ENCODE measurements at regions not wholly inside any gene's neighbourhood (a gene's known extent, or its start where the extent isn't known, plus 50 kb on each side); places are given as distances from the start of the nearest gene placed in this dataset.

GRCh38 chrX:38856670-38857265 lies 55.5 kb downstream of the MID1IP1 start:
- no peaks in the 10 kb centered on the region for H3K9me3 ChIP-seq (ENCODE audit: low read length)
- no peak for DNase-seq

GRCh38 chrX:38857736-38858523 lies 56.7 kb downstream of the MID1IP1 start:
- no peaks in the 10 kb centered on the region for H3K4me1 ChIP-seq (ENCODE audit: low read length)
- no peak overlapping the region for H3K27ac ChIP-seq (ENCODE audit: low read length)
- H3K9ac ChIP-seq (ENCODE audit: low read length): no peak overlapping the region
- no peaks in the 10 kb centered on the region for H3K27me3 ChIP-seq (ENCODE audit: low read length)
- no peaks in the 10 kb centered on the region for H4K20me1 ChIP-seq (ENCODE audit: insufficient read depth, low read depth, low read length)
- no peak overlapping the region for H3K4me3 ChIP-seq (ENCODE audit: low read length)
- DNase-seq: no peak
- H3K36me3 ChIP-seq (ENCODE audit: insufficient read depth, low read length): no peaks in the 10 kb centered on the region
- no peaks in the 10 kb centered on the region for H3K9me3 ChIP-seq (ENCODE audit: low read length)
- no peaks in the 10 kb centered on the region for H3K79me2 ChIP-seq (ENCODE audit: low read length)
- H3K4me2 ChIP-seq (ENCODE audit: low read depth, low read length, poor library complexity, severe bottlenecking): no peak overlapping the region
- no peak overlapping the region for H2AFZ ChIP-seq (ENCODE audit: low read length)
- no peaks in the 10 kb centered on the region for H3K9me2 ChIP-seq (replicated peaks; ENCODE audit: insufficient read depth, low read length)

More at GRCh38 chrX:38856670-38857265, 55.5 kb downstream of the MID1IP1 start:
- Histone ChIP-seq H4K20me1 (ENCODE audit: insufficient read depth, low read depth, low read length) (no peaks in the 10 kb centered on the region), H3K27ac (ENCODE audit: low read length) (no peak overlapping the region), H3K79me2 (ENCODE audit: low read length) (no peaks in the 10 kb centered on the region), H3K9ac (ENCODE audit: low read length) (no peak overlapping the region), H3K9me2 (replicated peaks; ENCODE audit: insufficient read depth, low read length) (no peaks in the 10 kb centered on the region), H3K4me2 (ENCODE audit: low read depth, low read length, poor library complexity, severe bottlenecking) (no peak overlapping the region), H3K27me3 (ENCODE audit: low read length) (no peaks in the 10 kb centered on the region), H3K36me3 (ENCODE audit: insufficient read depth, low read length) (no peaks in the 10 kb centered on the region), H3K4me1 (ENCODE audit: low read length) (no peaks in the 10 kb centered on the region), H2AFZ (ENCODE audit: low read length) (no peak overlapping the region), H3K4me3 (ENCODE audit: low read length) (no peak overlapping the region)

- no peaks in the 10 kb centered on the region for H4K20me1 ChIP-seq (ENCODE audit: insufficient read depth, low read depth, low read length)
Observed at GRCh38 chrX:38859602-38860001, 58.3 kb downstream of the MID1IP1 start.

GRCh38 chrX:38860106-38861013 lies 59.1 kb downstream of the MID1IP1 start:
- Histone ChIP-seq H3K79me2 (ENCODE audit: low read length) (no peaks in the 10 kb centered on the region), H3K36me3 (ENCODE audit: insufficient read depth, low read length) (no peaks in the 10 kb centered on the region), H3K4me3 (ENCODE audit: low read length) (no peak overlapping the region), H3K9me3 (ENCODE audit: low read length) (no peaks in the 10 kb centered on the region), H2AFZ (ENCODE audit: low read length) (no peak overlapping the region), H3K9ac (ENCODE audit: low read length) (no peak overlapping the region), H3K27me3 (ENCODE audit: low read length) (no peaks in the 10 kb centered on the region), H3K4me2 (ENCODE audit: low read depth, low read length, poor library complexity, severe bottlenecking) (no peak overlapping the region), H3K27ac (ENCODE audit: low read length) (no peak overlapping the region), H4K20me1 (ENCODE audit: insufficient read depth, low read depth, low read length) (no peaks in the 10 kb centered on the region), H3K9me2 (replicated peaks; ENCODE audit: insufficient read depth, low read length) (no peaks in the 10 kb centered on the region), H3K4me1 (ENCODE audit: low read length) (no peaks in the 10 kb centered on the region)
- DNase-seq: no peak

More at GRCh38 chrX:38859602-38860001, 58.3 kb downstream of the MID1IP1 start:
- no peak overlapping the region for H3K9ac ChIP-seq (ENCODE audit: low read length)
- H3K4me3 ChIP-seq (ENCODE audit: low read length): no peak overlapping the region
- no peak overlapping the region for H3K4me2 ChIP-seq (ENCODE audit: low read depth, low read length, poor library complexity, severe bottlenecking)
- no peaks in the 10 kb centered on the region for H3K79me2 ChIP-seq (ENCODE audit: low read length)
- H2AFZ ChIP-seq (ENCODE audit: low read length): no peak overlapping the region
- H3K27ac ChIP-seq (ENCODE audit: low read length): no peak overlapping the region
- no peaks in the 10 kb centered on the region for H3K9me3 ChIP-seq (ENCODE audit: low read length)
- no peaks in the 10 kb centered on the region for H3K36me3 ChIP-seq (ENCODE audit: insufficient read depth, low read length)
- no peaks in the 10 kb centered on the region for H3K4me1 ChIP-seq (ENCODE audit: low read length)
- DNase-seq: no peak
- H3K9me2 ChIP-seq (replicated peaks; ENCODE audit: insufficient read depth, low read length): no peaks in the 10 kb centered on the region
- H3K27me3 ChIP-seq (ENCODE audit: low read length): no peaks in the 10 kb centered on the region

GRCh38 chrX:38861489-38861888 lies 60.2 kb downstream of the MID1IP1 start:
- Histone ChIP-seq H3K79me2 (ENCODE audit: low read length) (no peaks in the 10 kb centered on the region), H3K27me3 (ENCODE audit: low read length) (no peaks in the 10 kb centered on the region), H3K4me1 (ENCODE audit: low read length) (no peaks in the 10 kb centered on the region), H3K27ac (ENCODE audit: low read length) (no peak overlapping the region), H3K36me3 (ENCODE audit: insufficient read depth, low read length) (no peaks in the 10 kb centered on the region), H3K9ac (ENCODE audit: low read length) (no peak overlapping the region), H3K4me2 (ENCODE audit: low read depth, low read length, poor library complexity, severe bottlenecking) (no peak overlapping the region), H3K9me3 (ENCODE audit: low read length) (no peaks in the 10 kb centered on the region), H4K20me1 (ENCODE audit: insufficient read depth, low read depth, low read length) (no peaks in the 10 kb centered on the region), H2AFZ (ENCODE audit: low read length) (no peak overlapping the region), H3K4me3 (ENCODE audit: low read length) (no peak overlapping the region), H3K9me2 (replicated peaks; ENCODE audit: insufficient read depth, low read length) (no peaks in the 10 kb centered on the region)
- DNase-seq: no peak

- Histone ChIP-seq H3K27ac (ENCODE audit: low read length) (no peak overlapping the region), H3K36me3 (ENCODE audit: insufficient read depth, low read length) (no peaks in the 10 kb centered on the region), H4K20me1 (ENCODE audit: insufficient read depth, low read depth, low read length) (no peaks in the 10 kb centered on the region), H3K4me3 (ENCODE audit: low read length) (no peak overlapping the region), H3K27me3 (ENCODE audit: low read length) (no peaks in the 10 kb centered on the region), H2AFZ (ENCODE audit: low read length) (no peak overlapping the region), H3K4me2 (ENCODE audit: low read depth, low read length, poor library complexity, severe bottlenecking) (no peak overlapping the region), H3K4me1 (ENCODE audit: low read length) (no peaks in the 10 kb centered on the region), H3K9me2 (replicated peaks; ENCODE audit: insufficient read depth, low read length) (no peaks in the 10 kb centered on the region), H3K79me2 (ENCODE audit: low read length) (no peaks in the 10 kb centered on the region), H3K9ac (ENCODE audit: low read length) (no peak overlapping the region), H3K9me3 (ENCODE audit: low read length) (no peaks in the 10 kb centered on the region)
- DNase-seq: no peak
Observed at GRCh38 chrX:38862100-38862499, 60.8 kb downstream of the MID1IP1 start.

GRCh38 chrX:38864165-38864564 lies 62.9 kb downstream of the MID1IP1 start:
- no peaks in the 10 kb centered on the region for H3K9me3 ChIP-seq (ENCODE audit: low read length)
- no peak overlapping the region for H3K4me2 ChIP-seq (ENCODE audit: low read depth, low read length, poor library complexity, severe bottlenecking)
- no peaks in the 10 kb centered on the region for H3K36me3 ChIP-seq (ENCODE audit: insufficient read depth, low read length)
- H3K4me3 ChIP-seq (ENCODE audit: low read length): no peak overlapping the region
- no peak overlapping the region for H2AFZ ChIP-seq (ENCODE audit: low read length)
- H3K27ac ChIP-seq (ENCODE audit: low read length): no peak overlapping the region
- no peaks in the 10 kb centered on the region for H3K4me1 ChIP-seq (ENCODE audit: low read length)
- no peaks in the 10 kb centered on the region for H3K9me2 ChIP-seq (replicated peaks; ENCODE audit: insufficient read depth, low read length)
- no peaks in the 10 kb centered on the region for H3K27me3 ChIP-seq (ENCODE audit: low read length)
- H4K20me1 ChIP-seq (ENCODE audit: insufficient read depth, low read depth, low read length): no peaks in the 10 kb centered on the region
- no peak for DNase-seq
- H3K79me2 ChIP-seq (ENCODE audit: low read length): no peaks in the 10 kb centered on the region
- no peak overlapping the region for H3K9ac ChIP-seq (ENCODE audit: low read length)

- no peak overlapping the region for H3K4me3 ChIP-seq (ENCODE audit: low read length)
- H3K4me2 ChIP-seq (ENCODE audit: low read depth, low read length, poor library complexity, severe bottlenecking): no peak overlapping the region
- DNase-seq: no peak
- no peak overlapping the region for H2AFZ ChIP-seq (ENCODE audit: low read length)
- H3K27ac ChIP-seq (ENCODE audit: low read length): no peak overlapping the region
- no peak overlapping the region for H3K9ac ChIP-seq (ENCODE audit: low read length)
- no peaks in the 10 kb centered on the region for H3K4me1 ChIP-seq (ENCODE audit: low read length)
- H4K20me1 ChIP-seq (ENCODE audit: insufficient read depth, low read depth, low read length): no peaks in the 10 kb centered on the region
- no peaks in the 10 kb centered on the region for H3K36me3 ChIP-seq (ENCODE audit: insufficient read depth, low read length)
- H3K27me3 ChIP-seq (ENCODE audit: low read length): no peaks in the 10 kb centered on the region
- H3K79me2 ChIP-seq (ENCODE audit: low read length): no peaks in the 10 kb centered on the region
- no peaks in the 10 kb centered on the region for H3K9me3 ChIP-seq (ENCODE audit: low read length)
- no peaks in the 10 kb centered on the region for H3K9me2 ChIP-seq (replicated peaks; ENCODE audit: insufficient read depth, low read length)
Observed at GRCh38 chrX:38868321-38868720, 67.1 kb downstream of the MID1IP1 start.

All from Karpas-422 (cell line).